Pancreas (tissue), 10 donors: ENCODE measurements at regions not wholly inside any gene's neighbourhood (a gene's known extent, or its start where the extent isn't known, plus 50 kb on each side); places are given as distances from the start of the nearest gene placed in this dataset.
A peak's percentile ranks its signal among the peaks of the same experiment; 100 is the strongest.

Experiments
- ATAC-seq, 4 donors: fragments of 200-7000 bp; cut with Tn5 transposase; one replicate each; pipeline versions ENCODE4 v1.8.0 to v1.9.1; 2020; ENCODE audit warnings: mild to moderate bottlenecking in 4 of 4, moderate library complexity in 4 of 4
- DNase-seq, 6 donors: peaks; one replicate each; pipeline ENCODE4 v3.0.0-alpha.2; 2020
- FAIRE-seq: peaks from 2 replicates; lab custom pipeline; 2012; peaks lifted over from hg19 to GRCh38; lab: Jason Lieb, UNC
- H3K27ac ChIP-seq, 4 donors: fragments of 200-600 bp; sonication (generic); 1 replicate in 3 of 4; 2 replicates in 1 of 4; pipeline versions ENCODE4 v1.5.0 to v1.8.0; 2020
- H3K27me3 ChIP-seq, 4 donors: fragments of 200-600 bp; one replicate each; pipeline ENCODE4 v1.8.0; 2021
- H3K36me3 ChIP-seq, 3 donors: fragments of 200-600 bp; sonication (generic) in 1 of 3; one replicate each; pipeline versions ENCODE4 v1.5.0 to v1.8.0; 2020 to 2021
- H3K4me1 ChIP-seq, 3 donors: fragments of 200-600 bp; one replicate each; pipeline ENCODE4 v1.8.0; 2021
- H3K4me3 ChIP-seq, 4 donors: fragments of 200-600 bp; sonication (generic) in 2 of 4; one replicate each; pipeline versions ENCODE4 v1.5.0 to v1.8.0; 2020 to 2021
- H3K9me3 ChIP-seq, 4 donors: fragments of 200-600 bp; one replicate each; pipeline ENCODE4 v1.8.0; 2021
- WGBS, 2 donors: extraction: QIAGEN DNeasy Blood & Tissue Kit; methylation state at CpG; one replicate each; pipeline ENCODE4 v1.1.7; 2013; 5-methylcytosine and 5-hydroxymethylcytosine counted together
- intact Hi-C, 3 donors: fragments of 100-400 bp; cut with DNase I; formaldehyde crosslinking; loops; one replicate each; pipeline versions ENCODE4 v1.11.1 to v1.14.2; 2022
- TF ChIP-seq, protein P1 (sequence below), 4 donors: fragments of 200-600 bp; sonication (generic) in 3 of 4; IDR thresholded peaks; one replicate each; pipeline versions ENCODE4 v1.5.0 to v1.8.0; 2021; ENCODE audit warnings: antibody characterized with exemption in 4 of 4
- donor health status: healthy with polysubstance abuse.
- donor health status: DM: no; HTN: no; CAD: no; lungs with moderate emphysema.
- donor health status: DM: no; HTN: no; CAD: no.
- donor health status: control.
- donor health status: control.
- donor health status: Bipolar disorder and iron deficiency.
- donor health status: DM: yes; HTN: yes; CAD: no.
- donor health status: DM: no; HTN: no; CAD: no.
- donor health status: DM: no; HTN: no; CAD: no.
- donor health status: DM: yes; HTN: yes; CAD: no.

DNA sequence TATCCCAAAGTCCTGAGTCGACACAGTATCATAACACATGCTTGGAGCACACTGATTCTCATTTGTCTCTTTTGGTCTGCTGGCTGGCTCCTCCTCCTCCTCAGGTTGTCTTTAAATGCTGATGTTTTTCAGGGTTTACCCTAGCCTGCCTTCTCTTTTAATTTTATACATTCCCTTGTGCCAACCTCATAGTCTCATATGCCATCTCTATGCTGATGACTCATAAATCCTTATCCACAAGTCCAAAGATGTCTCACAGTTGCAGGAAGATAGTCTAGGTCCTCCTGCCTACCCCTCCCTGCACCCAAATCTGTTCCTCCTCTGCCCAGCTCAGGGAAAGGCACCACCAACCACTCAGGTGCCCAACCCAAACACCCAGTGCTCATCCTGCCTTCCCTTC is 108.3 kb downstream of the SIPA1L2 start:
- Histone ChIP-seq H3K27me3 (no peaks in the 10 kb centered on the region), H3K4me3 (no peak overlapping the region), H3K27ac (no peak overlapping the region), H3K4me1 (no peaks in the 10 kb centered on the region), H3K9me3 (no peaks in the 10 kb centered on the region), H3K36me3 (no peaks in the 10 kb centered on the region)
- no peak for DNase-seq
- intact Hi-C loops: no loop called here
- TF ChIP-seq, protein P1, sequence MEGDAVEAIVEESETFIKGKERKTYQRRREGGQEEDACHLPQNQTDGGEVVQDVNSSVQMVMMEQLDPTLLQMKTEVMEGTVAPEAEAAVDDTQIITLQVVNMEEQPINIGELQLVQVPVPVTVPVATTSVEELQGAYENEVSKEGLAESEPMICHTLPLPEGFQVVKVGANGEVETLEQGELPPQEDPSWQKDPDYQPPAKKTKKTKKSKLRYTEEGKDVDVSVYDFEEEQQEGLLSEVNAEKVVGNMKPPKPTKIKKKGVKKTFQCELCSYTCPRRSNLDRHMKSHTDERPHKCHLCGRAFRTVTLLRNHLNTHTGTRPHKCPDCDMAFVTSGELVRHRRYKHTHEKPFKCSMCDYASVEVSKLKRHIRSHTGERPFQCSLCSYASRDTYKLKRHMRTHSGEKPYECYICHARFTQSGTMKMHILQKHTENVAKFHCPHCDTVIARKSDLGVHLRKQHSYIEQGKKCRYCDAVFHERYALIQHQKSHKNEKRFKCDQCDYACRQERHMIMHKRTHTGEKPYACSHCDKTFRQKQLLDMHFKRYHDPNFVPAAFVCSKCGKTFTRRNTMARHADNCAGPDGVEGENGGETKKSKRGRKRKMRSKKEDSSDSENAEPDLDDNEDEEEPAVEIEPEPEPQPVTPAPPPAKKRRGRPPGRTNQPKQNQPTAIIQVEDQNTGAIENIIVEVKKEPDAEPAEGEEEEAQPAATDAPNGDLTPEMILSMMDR (IDR thresholded peaks at IDR 0.05): no peak
- WGBS, 2 donors: 85 to 100% methylated on average over 1 of the region's 1 CpG
- FAIRE-seq: no peak
- ATAC-seq: no peak

DNA sequence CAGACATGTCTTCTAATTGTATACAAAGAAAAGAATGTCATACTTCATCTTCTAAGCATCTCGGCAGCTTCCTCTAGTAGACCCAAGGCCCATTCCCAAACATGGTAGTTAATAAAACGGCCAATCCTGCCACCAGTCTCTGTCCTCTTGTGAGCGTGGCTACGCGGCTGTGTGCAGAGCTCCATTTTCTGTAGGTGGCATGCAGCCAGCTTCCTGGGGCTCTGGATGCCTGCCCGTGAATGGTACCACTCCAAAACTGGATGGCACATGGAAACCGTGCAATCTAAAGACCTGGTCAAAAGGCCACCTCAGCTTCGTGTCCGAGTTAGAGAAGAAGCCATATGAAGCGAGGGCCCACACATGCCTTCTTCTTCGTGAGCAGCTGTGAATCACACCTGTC is 110.7 kb downstream of the SIPA1L2 start:
- Histone ChIP-seq H3K36me3 (no peaks in the 10 kb centered on the region), H3K4me1 (no peaks in the 10 kb centered on the region), H3K27ac (no peak overlapping the region), H3K27me3 (no peaks in the 10 kb centered on the region), H3K4me3 (no peak overlapping the region), H3K9me3 (no peaks in the 10 kb centered on the region)
- FAIRE-seq (no peak), ATAC-seq (no peak), DNase-seq (peak in 1 of 6 donors; percentile 26)
- 86 to 92% methylated on average over 11 of the region's 11 CpGs for WGBS, 2 donors
- intact Hi-C loops: no loop called here
- TF ChIP-seq, protein P1 (IDR thresholded peaks at IDR 0.05): no peak

DNA sequence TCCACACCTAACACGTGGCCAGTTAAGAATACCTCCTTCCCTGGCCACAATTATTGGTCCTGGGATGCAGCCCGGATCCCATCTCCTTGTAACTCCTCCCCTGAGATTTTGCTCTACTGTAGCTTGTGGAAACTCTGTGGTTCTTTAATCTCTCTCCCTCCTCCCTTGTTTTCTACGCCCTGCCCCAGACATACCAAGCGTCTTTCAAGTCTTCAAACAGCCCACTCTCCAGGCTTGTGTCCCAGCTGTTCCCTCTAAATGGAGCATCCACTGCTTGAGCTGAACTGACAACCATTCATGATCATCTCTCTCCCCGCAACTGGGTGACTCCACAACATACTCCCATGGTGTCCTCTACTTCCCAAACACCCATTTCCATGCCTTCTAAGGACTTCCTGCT is 111.6 kb downstream of the SIPA1L2 start:
- Histone ChIP-seq H3K36me3 (no peaks in the 10 kb centered on the region), H3K27ac (no peak overlapping the region), H3K9me3 (no peaks in the 10 kb centered on the region), H3K4me1 (no peaks in the 10 kb centered on the region), H3K27me3 (no peaks in the 10 kb centered on the region), H3K4me3 (no peak overlapping the region)
- ATAC-seq: no peak
- intact Hi-C loops: no loop called here
- FAIRE-seq: no peak
- 67 to 84% methylated on average over 5 of the region's 5 CpGs for WGBS, 2 donors
- no peak for DNase-seq
- TF ChIP-seq, protein P1 (IDR thresholded peaks at IDR 0.05): no peak

DNA sequence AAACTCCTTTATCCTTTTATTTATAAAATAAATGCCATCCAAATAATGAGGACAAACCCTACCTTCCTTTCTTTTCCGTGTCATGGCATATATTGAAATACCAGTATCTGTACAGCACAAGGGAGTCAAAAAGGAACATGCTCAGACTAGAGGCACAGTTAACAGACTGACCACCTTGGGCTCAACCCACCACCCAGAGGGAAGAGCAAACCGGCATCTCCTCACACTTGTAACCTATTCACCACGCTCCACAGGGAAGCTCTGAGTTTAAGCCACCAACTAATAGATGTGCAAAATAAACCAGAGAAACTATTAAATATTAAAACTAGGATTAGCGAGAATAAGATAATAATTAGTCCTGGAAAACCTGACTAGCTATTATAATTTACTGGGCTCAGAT is 112.7 kb downstream of the SIPA1L2 start:
- FAIRE-seq (no peak), DNase-seq (no peak), ATAC-seq (no peak)
- Histone ChIP-seq H3K4me1 (no peaks in the 10 kb centered on the region), H3K9me3 (no peaks in the 10 kb centered on the region), H3K27ac (no peak overlapping the region), H3K4me3 (no peak overlapping the region), H3K27me3 (no peaks in the 10 kb centered on the region), H3K36me3 (no peaks in the 10 kb centered on the region)
- intact Hi-C loops: no loop called here
- WGBS, 2 donors: 84 to 95% methylated on average over 4 of the region's 4 CpGs
- TF ChIP-seq, protein P1 (IDR thresholded peaks at IDR 0.05): no peak

DNA sequence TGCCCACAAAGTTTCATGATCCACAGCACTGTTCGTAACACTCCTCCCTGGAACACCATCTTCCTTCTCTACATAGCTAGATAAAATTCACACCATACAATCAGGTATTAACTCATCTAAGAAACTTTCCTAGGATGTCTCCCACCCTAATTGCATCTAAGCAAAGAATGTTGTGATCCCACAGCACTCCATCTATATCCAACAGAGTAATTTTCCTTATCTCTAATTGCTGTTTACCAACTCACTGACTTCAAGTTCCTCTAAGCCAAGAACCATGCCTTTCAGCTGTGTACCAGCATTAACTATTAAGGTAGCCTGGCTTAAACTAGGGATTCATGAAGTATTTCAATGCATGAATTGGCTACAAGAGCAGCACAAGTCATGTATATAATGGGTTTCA is 114.2 kb downstream of the SIPA1L2 start:
- WGBS, 2 donors: 98 to 100% methylated on average over 1 of the region's 1 CpG
- ATAC-seq (no peak), DNase-seq (no peak), FAIRE-seq (no peak)
- intact Hi-C loops: no loop called here
- Histone ChIP-seq H3K27ac (no peak overlapping the region), H3K9me3 (no peaks in the 10 kb centered on the region), H3K4me1 (no peaks in the 10 kb centered on the region), H3K4me3 (no peak overlapping the region), H3K36me3 (no peaks in the 10 kb centered on the region), H3K27me3 (no peaks in the 10 kb centered on the region)
- TF ChIP-seq, protein P1 (IDR thresholded peaks at IDR 0.05): no peak
